HUES48 (cell line): ENCODE measurements at regions not wholly inside any gene's neighbourhood (a gene's known extent, or its start where the extent isn't known, plus 50 kb on each side); places are given as distances from the start of the nearest gene placed in this dataset.

Source experiments
- H3K27ac ChIP-seq: one replicate; pipeline ENCODE4 v1.7.0; 2013; ENCODE audit warnings: low read depth, low read length, inconsistent platforms
- H3K27me3 ChIP-seq: 2 replicates; pipeline ENCODE4 v1.6.1; 2013; ENCODE audit warnings: mild to moderate bottlenecking, low read length; ENCODE audit not compliant: control insufficient read depth, insufficient read depth
- H3K36me3 ChIP-seq: 2 replicates; pipeline ENCODE4 v1.6.1; 2013; ENCODE audit warnings: low read length; ENCODE audit not compliant: control insufficient read depth, insufficient read depth
- H3K4me1 ChIP-seq: 2 replicates; pipeline ENCODE4 v1.6.1; 2013; ENCODE audit warnings: mild to moderate bottlenecking, low read length; ENCODE audit not compliant: control insufficient read depth, insufficient read depth
- H3K4me3 ChIP-seq: 2 replicates; pipeline ENCODE4 v1.5.1; 2013; ENCODE audit warnings: mild to moderate bottlenecking, low read depth, low read length
- H3K9ac ChIP-seq: 2 replicates; pipeline ENCODE4 v1.6.1; 2013; ENCODE audit warnings: mild to moderate bottlenecking, low read depth, low read length, moderate library complexity
- H3K9me3 ChIP-seq: 2 replicates; pipeline ENCODE4 v1.6.1; 2013; ENCODE audit warnings: low read length; ENCODE audit not compliant: control insufficient read depth, insufficient read depth

- H3K36me3 ChIP-seq = no peaks in the 10 kb centered on the region
- no peaks in the 10 kb centered on the region for H3K27me3 ChIP-seq
- no peaks in the 10 kb centered on the region for H3K4me1 ChIP-seq
- H3K9me3 ChIP-seq = no peaks in the 10 kb centered on the region
- no peak overlapping the region for H3K9ac ChIP-seq
- H3K27ac ChIP-seq = no peak overlapping the region
- no peak overlapping the region for H3K4me3 ChIP-seq
These were observed 50.5 kb upstream of the GUCY1A1 start for GRCh38 chr4:155616117-155616516.

- Histone ChIP-seq H3K4me3 (no peak overlapping the region), H3K36me3 (no peaks in the 10 kb centered on the region), H3K4me1 (no peaks in the 10 kb centered on the region), H3K9ac (no peak overlapping the region), H3K27me3 (no peaks in the 10 kb centered on the region), H3K27ac (no peak overlapping the region), H3K9me3 (no peaks in the 10 kb centered on the region)
These were observed 51.4 kb upstream of the GUCY1A1 start for GRCh38 chr4:155615081-155615887.

- H3K4me3 ChIP-seq = no peak overlapping the region
- no peaks in the 10 kb centered on the region for H3K9me3 ChIP-seq
- no peaks in the 10 kb centered on the region for H3K4me1 ChIP-seq
- H3K36me3 ChIP-seq = no peaks in the 10 kb centered on the region
- no peaks in the 10 kb centered on the region for H3K27me3 ChIP-seq
- no peak overlapping the region for H3K27ac ChIP-seq
- H3K9ac ChIP-seq = no peak overlapping the region
These were observed 52.4 kb upstream of the GUCY1A1 start for GRCh38 chr4:155614111-155614762.

GRCh38 chr4:155612074-155612473, 54.6 kb upstream of the GUCY1A1 start:
- no peaks in the 10 kb centered on the region for H3K9me3 ChIP-seq
- no peak overlapping the region for H3K4me3 ChIP-seq
- no peaks in the 10 kb centered on the region for H3K4me1 ChIP-seq
- H3K27me3 ChIP-seq = no peaks in the 10 kb centered on the region
- no peak overlapping the region for H3K9ac ChIP-seq
- no peaks in the 10 kb centered on the region for H3K36me3 ChIP-seq
- no peak overlapping the region for H3K27ac ChIP-seq

- H3K9ac ChIP-seq = no peak overlapping the region
- H3K36me3 ChIP-seq = no peaks in the 10 kb centered on the region
- no peaks in the 10 kb centered on the region for H3K4me1 ChIP-seq
- H3K27me3 ChIP-seq = no peaks in the 10 kb centered on the region
- H3K27ac ChIP-seq = no peak overlapping the region
- no peaks in the 10 kb centered on the region for H3K9me3 ChIP-seq
- no peak overlapping the region for H3K4me3 ChIP-seq
These were observed 55.1 kb upstream of the GUCY1A1 start for GRCh38 chr4:155611501-155611900.

- Histone ChIP-seq H3K9ac (no peak overlapping the region), H3K9me3 (no peaks in the 10 kb centered on the region), H3K27ac (no peak overlapping the region), H3K4me3 (no peak overlapping the region), H3K27me3 (no peaks in the 10 kb centered on the region), H3K36me3 (no peaks in the 10 kb centered on the region), H3K4me1 (no peaks in the 10 kb centered on the region)
These were observed 56.5 kb upstream of the GUCY1A1 start for GRCh38 chr4:155610143-155610542.

- Histone ChIP-seq H3K27ac (no peak overlapping the region), H3K4me3 (no peak overlapping the region), H3K36me3 (no peaks in the 10 kb centered on the region), H3K27me3 (no peaks in the 10 kb centered on the region), H3K9ac (no peak overlapping the region), H3K4me1 (no peaks in the 10 kb centered on the region), H3K9me3 (no peaks in the 10 kb centered on the region)
These were observed 57.1 kb upstream of the GUCY1A1 start for GRCh38 chr4:155609455-155610059.

- H3K36me3 ChIP-seq = no peaks in the 10 kb centered on the region
- no peak overlapping the region for H3K4me3 ChIP-seq
- H3K9ac ChIP-seq = no peak overlapping the region
- no peaks in the 10 kb centered on the region for H3K4me1 ChIP-seq
- H3K27me3 ChIP-seq = no peaks in the 10 kb centered on the region
- H3K9me3 ChIP-seq = no peaks in the 10 kb centered on the region
- H3K27ac ChIP-seq = no peak overlapping the region
These were observed 58.3 kb upstream of the GUCY1A1 start for GRCh38 chr4:155608225-155608885.

GRCh38 chr4:155607481-155607880, 59.2 kb upstream of the GUCY1A1 start:
- no peaks in the 10 kb centered on the region for H3K36me3 ChIP-seq
- no peak overlapping the region for H3K9ac ChIP-seq
- no peaks in the 10 kb centered on the region for H3K9me3 ChIP-seq
- H3K27ac ChIP-seq = no peak overlapping the region
- no peak overlapping the region for H3K4me3 ChIP-seq
- H3K4me1 ChIP-seq = no peaks in the 10 kb centered on the region
- no peaks in the 10 kb centered on the region for H3K27me3 ChIP-seq

GRCh38 chr4:155604718-155605626, 61.7 kb upstream of the GUCY1A1 start:
- Histone ChIP-seq H3K27me3 (no peaks in the 10 kb centered on the region), H3K27ac (no peak overlapping the region), H3K9me3 (no peaks in the 10 kb centered on the region), H3K36me3 (no peaks in the 10 kb centered on the region), H3K9ac (no peak overlapping the region), H3K4me1 (no peaks in the 10 kb centered on the region), H3K4me3 (no peak overlapping the region)
